AG08396 (cell line): ENCODE measurements at regions not wholly inside any gene's neighbourhood (a gene's known extent, or its start where the extent isn't known, plus 50 kb on each side); places are given as distances from the start of the nearest gene placed in this dataset.
"Not testable (repeated sequence)": the region's sequence is repeated elsewhere in the genome, so short reads cannot be mapped to it uniquely, and the experiment has no call there.

Experiments
- DNase-seq: peaks from one replicate; pipeline ENCODE4 v3.0.0; 2012; ENCODE audit warnings: low spot score, mixed read lengths

DNA sequence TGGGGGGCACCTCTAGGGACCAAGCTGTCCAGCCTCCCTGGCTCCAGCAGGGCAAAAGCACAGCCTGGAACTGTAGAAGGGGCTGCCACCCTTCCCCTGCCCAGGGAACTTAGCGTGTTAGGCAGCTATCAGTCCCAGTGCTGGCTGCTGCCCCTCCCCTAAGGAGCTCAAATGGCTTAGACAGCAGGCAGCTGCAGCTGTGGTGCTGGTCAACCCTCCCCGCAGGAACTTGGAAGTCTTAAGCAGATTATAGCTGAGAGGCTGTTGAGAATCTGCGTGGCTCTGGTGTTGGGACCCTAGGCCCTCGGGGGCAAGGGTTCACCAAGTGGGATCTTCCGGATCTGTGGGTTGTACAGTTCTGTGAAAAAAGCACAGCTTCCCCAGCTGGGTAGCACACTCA lies 536.5 kb upstream of the CDH10 start:
- DNase-seq: no peak

DNA sequence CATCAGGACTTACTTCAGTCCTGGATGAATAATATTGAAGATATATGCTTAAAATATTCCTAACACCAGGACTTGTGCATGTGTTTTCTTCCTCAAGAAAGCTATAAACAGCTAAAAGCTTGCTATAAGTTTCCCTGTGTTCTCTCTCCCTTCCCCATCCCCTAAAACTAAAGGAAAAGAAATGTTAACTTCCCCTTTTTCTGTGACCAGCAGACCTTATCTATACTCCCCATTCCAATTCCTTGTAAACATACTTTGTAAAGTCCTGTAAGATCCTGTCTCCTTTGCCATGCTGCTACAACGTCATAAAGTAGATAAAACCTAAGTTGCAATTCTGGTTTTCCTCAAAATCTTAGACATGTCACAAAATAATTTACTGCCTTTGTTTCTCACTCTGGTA lies 517.8 kb upstream of the CDH10 start:
- not testable (repeated sequence) for DNase-seq

DNA sequence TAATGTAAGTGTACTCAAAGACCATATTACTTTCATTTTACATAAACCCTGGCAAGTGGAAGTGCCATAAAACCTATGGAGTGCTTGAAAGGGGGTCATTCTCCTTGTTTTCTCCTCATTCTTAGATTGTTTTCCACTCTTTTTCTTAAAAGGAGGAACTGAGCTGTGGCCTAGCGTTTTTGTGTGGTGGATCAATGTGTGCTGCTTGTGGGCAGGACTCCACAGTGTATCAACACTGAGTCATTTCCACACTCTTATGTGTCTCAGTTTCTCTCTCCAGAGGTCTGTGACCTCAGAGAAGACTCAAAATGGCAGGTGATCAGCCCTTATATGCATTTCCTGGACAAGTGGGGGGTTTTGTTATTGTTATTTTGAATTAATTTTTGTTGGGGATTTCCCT lies 516.1 kb upstream of the CDH10 start:
- DNase-seq: no peak

DNA sequence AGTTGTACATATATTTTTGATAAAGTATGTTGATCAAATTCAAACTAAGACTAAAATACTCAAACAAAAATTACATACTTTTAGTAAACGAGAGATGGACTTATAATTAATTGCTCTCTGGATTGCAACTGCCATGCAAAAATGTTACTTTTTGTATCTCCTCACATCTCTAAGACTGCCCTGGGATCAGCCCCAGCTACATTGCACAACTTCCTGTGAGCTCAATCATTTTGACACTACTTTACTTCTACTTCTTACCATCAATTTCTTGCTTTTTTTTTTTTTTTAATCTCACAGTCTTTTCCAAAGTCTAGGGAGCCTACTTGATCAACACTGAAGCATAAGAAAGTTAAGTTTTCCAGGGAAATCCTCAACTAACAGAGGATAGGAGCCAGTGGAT lies 506.0 kb upstream of the CDH10 start:
- no peak for DNase-seq

- DNase-seq: no peak
Observed at GRCh38 chr5:25128606-25129005, 483.8 kb upstream of the CDH10 start.

DNA sequence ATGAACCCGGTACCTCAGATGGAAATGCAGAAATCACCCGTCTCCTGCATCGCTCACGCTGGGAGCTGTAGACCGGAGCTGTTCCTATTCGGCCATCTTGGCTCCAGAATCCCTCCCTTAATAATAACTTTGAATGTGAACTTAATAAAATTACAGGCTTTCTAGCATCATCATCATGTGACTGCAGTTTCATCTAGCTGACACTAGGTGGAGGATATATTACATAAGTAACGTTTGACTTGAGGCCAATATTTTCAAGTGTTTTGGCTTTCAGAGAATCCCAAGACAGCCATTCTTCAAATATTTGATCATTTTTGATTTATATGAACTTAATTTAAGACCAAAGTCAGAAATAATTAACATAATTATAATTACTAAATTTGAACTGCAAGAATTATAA lies 474.9 kb upstream of the CDH10 start:
- DNase-seq: peak; percentile 2

DNA sequence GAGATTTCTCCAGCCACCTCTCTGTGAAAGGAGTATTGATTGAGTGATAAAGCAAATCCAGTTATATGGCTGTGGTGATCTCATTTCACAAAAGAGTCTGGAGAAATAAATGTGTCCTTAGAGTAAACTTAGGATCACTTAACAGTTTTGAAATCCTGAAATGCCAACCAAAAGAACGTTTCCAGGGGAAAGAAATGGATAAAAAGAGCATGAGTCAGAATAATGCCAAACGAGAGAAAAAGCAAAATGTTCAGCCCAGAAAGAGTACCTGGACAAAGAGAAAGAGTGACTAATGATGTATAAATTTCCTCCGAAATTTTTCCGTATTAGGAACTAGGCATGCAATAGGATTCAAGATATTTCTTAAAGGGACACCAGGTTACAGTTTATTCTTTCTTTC lies 463.1 kb upstream of the CDH10 start:
- DNase-seq: no peak

DNA sequence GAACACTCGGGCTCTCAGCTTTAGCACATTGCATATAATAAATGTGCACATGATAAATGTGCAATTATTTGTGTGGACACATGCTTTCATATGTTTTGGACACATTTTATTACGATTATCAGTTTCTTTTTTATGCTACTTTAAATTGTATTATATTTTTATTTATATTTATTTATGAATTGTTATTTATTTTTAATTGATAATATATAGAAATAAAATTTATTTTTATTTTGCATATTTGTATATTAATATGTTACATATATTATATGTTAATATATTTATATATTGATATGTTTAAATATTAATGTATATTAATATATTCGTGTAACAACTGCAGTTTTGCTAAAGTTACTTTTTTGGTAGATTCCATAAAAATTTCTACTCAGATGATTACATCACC lies 454.8 kb upstream of the CDH10 start:
- DNase-seq: no peak

DNA sequence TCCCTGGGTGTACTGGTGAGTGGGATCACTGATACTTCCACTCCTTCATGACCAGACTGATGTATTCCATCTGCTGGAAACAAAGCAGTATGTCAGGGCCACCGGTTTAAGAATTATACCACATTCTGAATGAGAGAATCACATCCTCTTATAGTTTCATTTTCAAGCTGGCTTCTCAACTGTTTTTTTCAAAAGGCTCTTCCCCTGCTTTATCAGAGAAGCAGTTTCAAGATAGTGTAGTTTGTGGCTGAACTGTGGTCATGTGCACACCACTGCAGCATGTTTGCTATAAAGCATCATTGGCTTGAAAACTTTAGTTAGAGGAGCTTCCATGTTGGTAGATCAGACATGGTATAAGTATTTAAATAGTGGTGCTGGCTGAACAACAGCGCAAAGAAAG lies 450.5 kb upstream of the CDH10 start:
- no peak for DNase-seq

- DNase-seq: no peak
Observed at GRCh38 chr5:25094219-25094618, 449.4 kb upstream of the CDH10 start.

DNA sequence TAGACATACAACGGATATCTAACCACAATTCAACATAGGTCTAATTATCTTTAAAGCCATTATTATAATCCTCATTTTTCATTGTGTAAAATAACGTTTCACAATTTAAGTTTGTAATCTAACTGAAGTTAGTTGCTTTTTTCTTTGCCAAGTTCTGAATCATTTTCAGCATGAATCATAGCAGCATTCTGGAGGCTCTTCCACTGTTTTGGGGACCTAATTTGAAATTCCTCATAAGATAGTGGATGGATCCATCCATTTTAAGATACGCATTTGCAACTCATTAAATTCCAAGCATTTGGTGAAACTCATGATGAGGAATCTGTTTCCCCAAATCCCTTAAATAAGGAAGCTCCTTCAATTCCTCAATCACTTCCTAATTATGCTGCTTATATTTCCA lies 447.1 kb upstream of the CDH10 start:
- DNase-seq: no peak

DNA sequence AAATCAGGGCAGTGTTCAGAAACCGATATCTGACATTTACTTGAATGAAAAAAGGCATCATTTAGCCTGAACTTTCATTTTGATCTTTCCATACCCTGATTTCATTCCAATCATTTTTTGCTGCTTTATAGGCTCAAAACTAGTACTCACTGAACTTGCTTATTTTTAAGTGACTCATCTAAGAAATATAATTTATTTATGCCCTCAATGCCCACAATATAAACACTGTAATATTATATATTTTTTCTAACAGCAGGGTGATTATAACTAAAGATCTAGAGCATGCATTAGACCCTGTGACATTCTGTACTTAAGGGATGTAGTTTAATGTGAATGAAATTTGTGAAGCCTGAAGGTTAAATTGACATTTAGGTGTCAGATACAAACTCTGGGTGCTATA lies 446.1 kb upstream of the CDH10 start:
- DNase-seq: no peak

GRCh38 chr5:25090275-25090674 lies 445.5 kb upstream of the CDH10 start:
- DNase-seq: no peak

- not testable (repeated sequence) for DNase-seq
Observed at GRCh38 chr5:25088689-25089088, 443.9 kb upstream of the CDH10 start.

- not testable (repeated sequence) for DNase-seq
Observed at GRCh38 chr5:25083261-25083660, 438.5 kb upstream of the CDH10 start.

- no peak for DNase-seq
Observed at GRCh38 chr5:25066239-25066638, 421.5 kb upstream of the CDH10 start.

DNA sequence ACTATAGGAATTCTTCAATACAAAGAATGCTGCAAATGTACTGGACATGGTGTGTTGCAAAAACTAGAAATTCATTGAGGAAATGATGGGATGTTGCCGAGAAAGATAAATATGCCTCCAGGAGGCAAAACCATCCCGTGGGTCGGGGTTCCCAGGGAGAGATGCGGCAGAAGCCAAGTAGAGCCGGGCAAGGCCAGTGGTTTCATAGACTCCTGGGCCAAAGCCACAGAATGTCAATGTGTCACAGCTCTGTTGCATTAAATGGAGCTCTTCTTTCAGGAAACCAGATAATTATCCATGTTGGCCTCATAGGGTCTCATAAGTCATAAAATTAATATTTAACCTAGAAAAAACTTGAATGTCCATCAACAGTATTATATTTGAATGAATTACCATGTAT lies 419.5 kb upstream of the CDH10 start:
- no peak for DNase-seq

- no peak for DNase-seq
Observed at GRCh38 chr5:25060575-25060974, 415.8 kb upstream of the CDH10 start.

GRCh38 chr5:25056836-25057235 lies 412.1 kb upstream of the CDH10 start:
- no peak for DNase-seq

DNA sequence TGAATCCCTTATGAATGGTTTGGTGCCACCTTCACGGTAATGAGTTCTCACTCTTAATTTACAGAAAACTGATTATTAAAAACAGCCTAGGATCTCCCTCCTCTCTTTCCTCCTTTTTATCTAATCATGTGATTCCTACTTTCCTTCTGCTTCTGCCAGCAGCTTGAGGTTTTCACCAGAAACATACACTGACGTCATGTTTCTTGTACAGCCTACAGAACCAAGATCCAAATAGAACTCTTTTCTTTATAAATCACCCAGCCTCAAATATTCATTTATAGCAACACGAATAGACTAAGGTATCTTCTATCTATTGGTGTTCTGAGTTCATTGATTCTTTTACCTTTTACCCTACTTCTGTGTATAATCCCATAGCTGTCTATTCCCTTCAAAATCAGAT lies 388.9 kb upstream of the CDH10 start:
- no peak for DNase-seq

- no peak for DNase-seq
Observed at GRCh38 chr5:25029004-25029403, 384.2 kb upstream of the CDH10 start.

GRCh38 chr5:25027526-25027925 lies 382.7 kb upstream of the CDH10 start:
- DNase-seq: no peak

DNA sequence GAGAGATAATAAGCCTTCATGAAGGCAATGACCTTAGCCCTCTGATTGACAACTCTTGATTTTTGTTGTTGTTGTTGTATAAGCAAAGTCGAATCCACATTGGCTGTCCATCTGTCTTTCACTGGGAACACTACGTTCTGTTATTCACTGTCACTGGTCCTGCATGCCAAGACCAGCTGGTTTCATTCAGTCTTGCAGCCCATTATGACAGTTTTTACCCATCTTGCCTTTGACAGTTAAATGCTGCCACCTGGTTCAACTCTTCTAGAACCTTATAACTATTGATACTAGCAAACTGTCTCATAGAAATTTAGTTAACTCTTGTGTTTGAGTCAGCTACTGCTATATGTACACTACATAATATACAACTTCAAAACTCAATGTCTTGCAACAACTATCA lies 382.3 kb upstream of the CDH10 start:
- DNase-seq: no peak

- DNase-seq: no peak
Observed at GRCh38 chr5:25025831-25026230, 381.1 kb upstream of the CDH10 start.

GRCh38 chr5:25020454-25020853 lies 375.7 kb upstream of the CDH10 start:
- DNase-seq: no peak
